ENCODE measurements at regions not wholly inside any gene's neighbourhood (a gene's known extent, or its start where the extent isn't known, plus 50 kb on each side); places are given as distances from the start of the nearest gene placed in this dataset.

DNA sequence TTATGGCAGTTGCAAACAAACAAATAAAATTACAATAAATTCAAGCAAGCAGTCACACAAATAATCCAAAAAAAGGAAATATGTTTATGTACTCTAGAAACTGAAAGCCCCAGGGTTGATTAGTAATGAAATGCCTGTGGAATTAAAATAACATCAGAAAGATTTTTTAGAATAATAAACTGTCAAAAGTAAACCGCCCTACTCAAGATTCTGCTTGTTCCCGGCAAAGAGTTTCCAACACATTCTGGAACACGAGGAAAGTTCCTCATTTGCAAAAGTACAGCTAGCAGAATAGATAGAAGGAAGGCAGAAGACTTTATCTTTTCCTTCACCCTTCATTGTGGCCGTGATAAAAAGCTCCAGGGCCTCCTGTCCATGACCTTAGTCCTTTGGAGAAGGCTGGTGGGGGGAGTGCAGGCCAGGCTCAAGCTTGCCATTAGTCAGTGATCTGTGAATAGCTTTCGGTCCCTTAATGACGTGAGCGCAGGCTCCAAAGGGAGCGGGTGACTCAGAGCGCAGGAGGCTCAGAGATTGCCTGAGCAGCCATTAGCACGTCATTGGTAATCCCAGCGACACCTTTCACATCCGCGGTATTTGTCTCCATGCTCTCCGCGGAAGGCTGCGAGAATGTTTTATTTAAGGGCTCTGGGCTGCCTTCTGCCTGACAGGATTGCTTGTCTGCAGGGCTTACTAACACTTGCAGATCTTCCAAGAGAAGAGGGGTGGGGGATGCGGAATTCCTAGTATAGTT lies 458.3 kb downstream of the METTL15 start:
- FAIRE-seq (no peak), DNase-seq (ENCODE audit: insufficient read length, low spot score) (no peak)
- TF ChIP-seq, protein P1, sequence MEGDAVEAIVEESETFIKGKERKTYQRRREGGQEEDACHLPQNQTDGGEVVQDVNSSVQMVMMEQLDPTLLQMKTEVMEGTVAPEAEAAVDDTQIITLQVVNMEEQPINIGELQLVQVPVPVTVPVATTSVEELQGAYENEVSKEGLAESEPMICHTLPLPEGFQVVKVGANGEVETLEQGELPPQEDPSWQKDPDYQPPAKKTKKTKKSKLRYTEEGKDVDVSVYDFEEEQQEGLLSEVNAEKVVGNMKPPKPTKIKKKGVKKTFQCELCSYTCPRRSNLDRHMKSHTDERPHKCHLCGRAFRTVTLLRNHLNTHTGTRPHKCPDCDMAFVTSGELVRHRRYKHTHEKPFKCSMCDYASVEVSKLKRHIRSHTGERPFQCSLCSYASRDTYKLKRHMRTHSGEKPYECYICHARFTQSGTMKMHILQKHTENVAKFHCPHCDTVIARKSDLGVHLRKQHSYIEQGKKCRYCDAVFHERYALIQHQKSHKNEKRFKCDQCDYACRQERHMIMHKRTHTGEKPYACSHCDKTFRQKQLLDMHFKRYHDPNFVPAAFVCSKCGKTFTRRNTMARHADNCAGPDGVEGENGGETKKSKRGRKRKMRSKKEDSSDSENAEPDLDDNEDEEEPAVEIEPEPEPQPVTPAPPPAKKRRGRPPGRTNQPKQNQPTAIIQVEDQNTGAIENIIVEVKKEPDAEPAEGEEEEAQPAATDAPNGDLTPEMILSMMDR (IDR thresholded peaks at IDR 0.05; ENCODE audit: insufficient read depth, missing control alignments), result no peak

DNA sequence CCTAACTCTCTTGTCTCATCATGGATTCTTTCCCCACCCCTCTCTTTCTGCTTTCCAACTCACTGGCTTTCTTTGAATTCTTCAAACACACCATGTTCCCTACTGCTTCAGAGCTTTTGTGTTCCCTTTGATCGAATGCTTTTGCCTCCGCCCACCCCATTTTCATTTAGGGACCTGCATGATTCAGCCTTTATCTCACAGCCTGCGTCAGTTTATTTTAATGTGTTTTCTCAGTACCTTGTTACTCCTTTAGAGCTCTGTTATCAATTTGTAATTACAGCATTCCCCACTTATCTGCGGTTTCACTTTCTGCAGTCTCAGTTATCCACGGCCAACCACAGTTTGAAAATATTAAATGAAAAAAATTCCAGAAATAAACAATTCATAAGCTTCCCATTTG lies 451.3 kb downstream of the METTL15 start:
- FAIRE-seq (no peak), DNase-seq (ENCODE audit: insufficient read length, low spot score) (no peak)
- TF ChIP-seq, protein P1 (IDR thresholded peaks at IDR 0.05; ENCODE audit: insufficient read depth, missing control alignments), result no peak

DNA sequence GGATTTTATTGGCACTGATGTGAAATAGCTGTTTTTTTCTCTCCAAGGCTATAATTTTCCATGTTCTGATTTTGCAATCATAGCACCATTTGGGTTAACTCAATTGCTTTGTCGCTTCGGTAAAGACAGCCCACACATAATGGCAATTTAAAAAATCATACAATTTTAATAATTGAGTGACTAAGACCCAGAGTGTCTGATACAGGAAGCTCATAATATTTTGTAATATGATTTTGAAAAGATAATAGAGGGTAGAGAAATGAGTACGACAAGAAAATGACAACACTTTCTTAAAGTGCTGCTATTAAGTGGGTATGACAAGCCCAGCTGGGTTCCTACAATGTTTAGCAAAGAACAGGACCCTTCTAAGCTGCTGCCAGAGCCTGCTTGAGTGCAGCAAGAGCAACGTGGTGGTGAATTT lies 439.1 kb downstream of the METTL15 start:
- TF ChIP-seq, protein P1 (IDR thresholded peaks at IDR 0.05; ENCODE audit: insufficient read depth, missing control alignments), result no peak
- FAIRE-seq (no peak), DNase-seq (ENCODE audit: insufficient read length, low spot score) (no peak)

DNA sequence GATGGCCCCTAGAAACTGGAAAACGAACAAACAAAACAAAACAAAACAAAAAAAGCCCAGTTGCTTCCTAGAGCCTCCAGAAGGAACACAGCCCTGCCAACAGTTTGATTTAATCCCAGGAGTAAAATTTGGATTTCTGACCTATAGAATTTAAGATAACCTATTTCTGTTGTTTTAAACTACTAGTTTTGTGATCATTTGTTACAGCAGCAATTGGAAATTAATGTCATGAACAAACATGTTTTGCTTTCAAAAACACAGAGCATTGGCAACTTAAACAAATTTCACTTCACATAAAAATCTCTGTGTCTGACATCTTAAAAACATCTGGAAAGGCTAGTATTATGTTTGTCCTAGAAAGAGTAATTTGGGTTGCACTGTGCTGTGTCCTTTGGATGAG lies 437.3 kb downstream of the METTL15 start:
- DNase-seq (ENCODE audit: insufficient read length, low spot score), result no peak
- TF ChIP-seq, protein P1 (IDR thresholded peaks at IDR 0.05; ENCODE audit: insufficient read depth, missing control alignments), result no peak
- FAIRE-seq, result no peak

DNA sequence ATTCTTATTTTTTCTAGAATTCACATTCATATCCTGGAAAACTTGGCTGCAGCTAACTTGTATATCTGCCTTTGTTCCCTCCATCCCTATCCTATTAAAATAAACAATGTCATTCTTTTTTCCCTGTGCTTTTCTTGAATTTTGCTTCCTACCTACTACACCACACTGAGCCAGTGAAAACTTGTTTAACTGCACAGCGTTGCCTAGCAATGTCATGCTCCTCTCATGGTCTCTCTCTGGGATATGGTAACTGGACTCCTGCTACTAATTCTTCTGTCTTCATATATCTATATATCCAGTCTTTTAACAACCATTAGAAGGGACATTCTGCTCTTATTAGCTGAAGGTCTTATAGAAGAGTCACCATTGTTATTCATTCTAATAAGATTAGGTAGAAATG lies 434.4 kb downstream of the METTL15 start:
- FAIRE-seq (no peak), DNase-seq (ENCODE audit: insufficient read length, low spot score) (no peak)
- TF ChIP-seq, protein P1 (IDR thresholded peaks at IDR 0.05; ENCODE audit: insufficient read depth, missing control alignments), result no peak

DNA sequence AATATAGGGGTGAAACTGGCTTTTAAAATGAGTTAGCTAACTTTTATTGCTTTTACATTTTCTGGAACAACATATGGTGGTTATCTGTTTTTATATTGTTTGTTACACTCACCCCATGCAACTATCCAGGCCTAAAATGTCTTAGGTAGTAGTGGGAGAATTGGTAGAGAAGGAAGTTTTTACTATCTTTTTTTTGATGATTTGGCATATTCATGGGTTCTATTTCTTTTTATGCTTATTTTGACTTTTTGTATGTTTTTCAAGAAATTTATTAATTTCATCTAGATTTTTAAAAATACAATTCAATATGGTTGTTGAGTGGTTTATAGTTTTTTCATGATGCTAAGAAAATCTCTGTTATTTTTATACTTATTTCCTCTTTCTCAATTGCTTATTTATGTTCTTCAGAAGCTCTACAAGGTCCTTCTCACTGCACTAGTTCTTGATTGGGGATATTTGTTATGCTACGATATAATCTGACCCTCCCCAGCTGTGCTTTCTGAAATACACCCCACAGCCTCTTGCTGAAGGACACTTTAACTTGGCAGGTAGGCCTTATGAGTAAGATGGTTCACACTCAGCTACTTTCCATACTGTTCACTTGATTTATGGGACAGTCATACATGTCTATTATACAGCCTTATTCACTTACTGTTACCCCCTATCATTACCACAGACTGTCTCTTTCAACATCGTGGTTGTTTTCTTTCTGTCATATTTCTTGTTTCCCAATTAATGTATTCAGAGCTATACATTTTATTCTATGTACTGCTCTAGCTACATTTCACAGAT lies 431.2 kb downstream of the METTL15 start:
- TF ChIP-seq, protein P1 (IDR thresholded peaks at IDR 0.05; ENCODE audit: insufficient read depth, missing control alignments), result no peak
- no peak for FAIRE-seq

DNA sequence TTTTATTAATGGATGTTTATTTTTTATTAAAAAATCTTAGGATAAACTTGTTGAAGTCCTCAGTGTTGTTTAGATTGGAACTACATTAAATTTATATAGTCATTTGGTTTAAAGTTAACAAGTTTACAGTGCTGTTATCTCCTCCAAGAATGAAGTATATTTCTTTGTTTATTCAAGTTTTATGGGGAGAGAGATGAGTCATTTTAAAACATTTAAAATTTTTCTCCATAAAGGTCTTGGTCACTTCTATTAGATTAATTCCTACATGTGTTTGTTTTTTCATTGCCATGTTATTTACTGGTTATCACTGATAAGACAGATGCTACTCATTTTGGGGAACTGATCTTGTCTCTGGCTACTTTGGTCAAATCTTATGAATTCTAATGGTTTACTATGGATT lies 429.6 kb downstream of the METTL15 start:
- TF ChIP-seq, protein P1 (IDR thresholded peaks at IDR 0.05; ENCODE audit: insufficient read depth, missing control alignments), result no peak
- DNase-seq (ENCODE audit: insufficient read length, low spot score) (no peak), FAIRE-seq (no peak)

More for the DNA sequence above, 431.2 kb downstream of the METTL15 start:
- no peak for DNase-seq (ENCODE audit: insufficient read length, low spot score)

All from D721Med (cell line).